Endothelial cell (in vitro differentiated cells): ENCODE measurements at regions not wholly inside any gene's neighbourhood (a gene's known extent, or its start where the extent isn't known, plus 50 kb on each side); places are given as distances from the start of the nearest gene placed in this dataset.

Experiments
- DNase-seq: peaks from one replicate; pipeline ENCODE4 v3.0.0; 2021; ENCODE audit warnings: low spot score
- H3K27ac Mint-ChIP-seq: one replicate; pipeline ENCODE4 v1.8.0; 2021; ENCODE audit warnings: mixed read lengths, inconsistent platforms; ENCODE audit not compliant: unreplicated experiment
- H3K27me3 Mint-ChIP-seq: one replicate; pipeline ENCODE4 v1.8.0; 2021; ENCODE audit warnings: mild to moderate bottlenecking, moderate library complexity, mixed read lengths, inconsistent platforms; ENCODE audit not compliant: unreplicated experiment
- H3K36me3 Mint-ChIP-seq: one replicate; pipeline ENCODE4 v1.8.0; 2021; ENCODE audit warnings: mild to moderate bottlenecking, low read depth, mixed read lengths, inconsistent platforms; ENCODE audit not compliant: unreplicated experiment
- H3K4me1 Mint-ChIP-seq: one replicate; pipeline ENCODE4 v1.8.0; 2021; ENCODE audit warnings: mild to moderate bottlenecking, mixed read lengths, inconsistent platforms; ENCODE audit not compliant: unreplicated experiment
- H3K4me3 Mint-ChIP-seq: one replicate; pipeline ENCODE4 v1.8.0; 2021; ENCODE audit warnings: mild to moderate bottlenecking, mixed read lengths, inconsistent platforms; ENCODE audit not compliant: unreplicated experiment
- H3K9me3 Mint-ChIP-seq: one replicate; pipeline ENCODE4 v1.8.0; 2021; ENCODE audit warnings: mixed read lengths, inconsistent platforms; ENCODE audit not compliant: unreplicated experiment
- CTCF ChIP-seq: fragments of 200-600 bp; sonication (generic); IDR thresholded peaks from one replicate; pipeline ENCODE4 v1.5.0; 2021; ENCODE audit warnings: antibody characterized with exemption; ENCODE audit not compliant: unreplicated experiment

DNA sequence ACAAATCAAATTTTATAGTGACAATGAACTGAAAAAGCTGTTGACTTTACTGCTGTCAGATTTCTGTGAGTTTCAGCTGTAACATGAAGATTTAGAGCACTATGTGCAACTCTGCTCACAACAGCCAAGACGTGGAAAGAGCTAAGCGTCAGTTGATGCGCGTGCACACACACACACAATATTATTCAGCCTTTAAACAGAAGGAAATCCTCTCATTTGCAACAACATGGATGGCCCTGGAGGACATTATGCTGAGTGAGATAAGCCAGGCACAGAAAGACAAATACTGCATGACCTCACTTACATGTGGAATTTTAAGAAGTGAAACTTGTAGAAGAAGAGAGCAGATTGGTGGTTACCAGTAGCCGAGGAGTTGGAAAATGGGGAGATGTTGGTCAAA is 82.8 kb upstream of the FRMD4A start:
- no peak overlapping the region for H3K27ac Mint-ChIP-seq
- no peak for DNase-seq
- no peaks in the 10 kb centered on the region for H3K9me3 Mint-ChIP-seq
- peaks cover 21% of the 10 kb centered on the region for H3K4me1 Mint-ChIP-seq
- H3K27me3 Mint-ChIP-seq: no peaks in the 10 kb centered on the region
- no peak for TF ChIP-seq CTCF
- no peak overlapping the region for H3K4me3 Mint-ChIP-seq
- H3K36me3 Mint-ChIP-seq: no peaks in the 10 kb centered on the region

DNA sequence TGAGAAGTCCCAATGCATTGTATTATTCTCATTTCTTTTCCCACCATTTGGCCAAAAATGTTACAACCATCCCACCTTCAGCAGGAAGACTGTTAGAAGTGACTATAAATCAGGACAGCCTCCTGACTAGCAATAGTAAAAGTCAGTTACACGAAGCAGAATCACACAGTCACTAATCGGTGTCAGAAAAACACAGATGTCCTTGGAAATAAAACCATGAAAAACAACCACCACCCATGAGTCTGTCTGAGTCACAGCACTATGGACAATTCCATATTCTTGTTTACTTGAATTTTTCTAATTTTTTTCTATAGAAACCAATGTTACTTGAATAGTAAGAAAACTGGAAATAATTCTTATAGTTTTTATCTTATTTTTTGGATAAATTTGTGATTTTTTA is 81.9 kb upstream of the FRMD4A start:
- no peak for TF ChIP-seq CTCF
- H3K27ac Mint-ChIP-seq: no peak overlapping the region

DNA sequence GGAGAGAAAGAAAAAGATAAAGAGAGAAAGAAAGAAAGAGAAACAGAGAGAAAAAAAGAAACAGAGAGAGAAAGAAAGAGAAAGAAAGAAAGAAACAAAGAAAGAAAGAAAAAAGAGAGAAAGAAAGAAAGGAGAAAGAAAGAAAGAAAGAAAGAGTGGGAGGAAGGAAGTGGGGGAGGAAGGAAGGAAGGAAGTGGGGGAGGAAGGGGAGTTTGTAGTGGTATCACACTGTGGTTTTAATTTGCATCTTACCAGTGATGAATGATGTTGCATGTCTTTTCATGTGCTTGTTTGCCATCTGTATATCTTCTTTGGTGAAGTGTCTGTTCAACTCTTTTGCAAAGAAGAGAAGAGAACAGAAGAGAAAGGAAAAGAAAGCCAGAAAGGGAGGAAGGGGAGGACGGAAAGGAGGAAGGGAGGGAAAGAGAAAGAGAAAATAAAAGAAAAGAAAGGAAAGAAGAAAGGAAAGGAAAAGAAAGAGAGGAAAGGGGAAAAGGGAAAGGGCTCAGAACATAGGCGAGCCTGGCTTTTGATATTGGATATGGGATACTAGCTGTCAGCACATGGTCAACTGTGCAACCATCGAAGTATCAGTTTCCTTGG is 79.2 kb upstream of the FRMD4A start:
- Mint-ChIP-seq H3K4me1 (peaks cover 18% of the 10 kb centered on the region), H3K9me3 (no peaks in the 10 kb centered on the region), H3K4me3 (no peak overlapping the region), H3K27me3 (no peaks in the 10 kb centered on the region), H3K27ac (no peak overlapping the region), H3K36me3 (no peaks in the 10 kb centered on the region)
- DNase-seq: no peak
- no peak for TF ChIP-seq CTCF

More for the DNA sequence above, 81.9 kb upstream of the FRMD4A start:
- H3K4me3 Mint-ChIP-seq: no peak overlapping the region
- H3K36me3 Mint-ChIP-seq: no peaks in the 10 kb centered on the region
- peaks cover 21% of the 10 kb centered on the region for H3K4me1 Mint-ChIP-seq
- no peaks in the 10 kb centered on the region for H3K27me3 Mint-ChIP-seq
- H3K9me3 Mint-ChIP-seq: no peaks in the 10 kb centered on the region
- DNase-seq: no peak

DNA sequence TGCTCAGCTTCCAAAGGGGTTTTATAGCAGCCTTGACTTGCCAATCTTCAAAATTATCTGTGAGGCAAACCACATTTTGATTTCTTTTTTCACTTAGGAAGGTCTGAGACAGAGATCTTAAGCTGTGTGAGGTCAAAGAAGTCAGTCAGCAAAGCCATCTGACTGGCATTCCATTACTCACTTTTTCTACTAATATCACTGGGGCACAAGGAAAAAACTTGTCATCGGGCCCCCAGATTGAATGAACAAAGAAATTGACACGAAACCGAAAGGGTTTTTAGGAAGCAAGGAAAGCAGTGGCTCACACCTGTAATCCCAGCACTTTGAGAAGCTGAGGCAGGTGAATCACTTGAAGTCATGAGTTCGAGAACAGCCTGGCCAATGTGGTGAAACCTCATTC is 78.5 kb upstream of the FRMD4A start:
- Mint-ChIP-seq H3K4me1 (peaks cover 18% of the 10 kb centered on the region), H3K9me3 (no peaks in the 10 kb centered on the region)

More for the DNA sequence above, 78.5 kb upstream of the FRMD4A start:
- TF ChIP-seq CTCF: no peak
- DNase-seq: no peak
- no peaks in the 10 kb centered on the region for H3K27me3 Mint-ChIP-seq
- H3K27ac Mint-ChIP-seq: no peak overlapping the region
- H3K36me3 Mint-ChIP-seq: no peaks in the 10 kb centered on the region
- no peak overlapping the region for H3K4me3 Mint-ChIP-seq
